Mesendoderm (in vitro differentiated cells): ENCODE measurements at regions not wholly inside any gene's neighbourhood (a gene's known extent, or its start where the extent isn't known, plus 50 kb on each side); places are given as distances from the start of the nearest gene placed in this dataset.

ENCODE experiments used
- DNase-seq: peaks from one replicate; pipeline ENCODE4 v3.0.0; 2013
- H2AK5ac ChIP-seq: 2 replicates; pipeline ENCODE4 v1.6.1; 2013; ENCODE audit warnings: low read length, inconsistent platforms
- H2BK120ac ChIP-seq: 2 replicates; pipeline ENCODE4 v1.6.1; 2013; ENCODE audit warnings: low read depth, mild to moderate bottlenecking, low read length, moderate library complexity, mixed read lengths
- H2BK15ac ChIP-seq: replicated peaks from 2 replicates; pipeline ENCODE4 v1.6.1; 2013; ENCODE audit warnings: low read depth, mild to moderate bottlenecking, moderate library complexity
- H2BK5ac ChIP-seq: 2 replicates; pipeline ENCODE4 v1.6.1; 2013; ENCODE audit warnings: low read length, inconsistent platforms
- H3K18ac ChIP-seq: 2 replicates; pipeline ENCODE4 v1.6.1; 2013; ENCODE audit warnings: mild to moderate bottlenecking, low read length, mixed read lengths
- H3K23ac ChIP-seq: one replicate; pipeline ENCODE4 v1.6.1; 2013; ENCODE audit warnings: low read length
- H3K27ac ChIP-seq: 2 replicates; pipeline ENCODE4 v1.5.1; 2013; ENCODE audit warnings: low read depth, mild to moderate bottlenecking, inconsistent platforms, low read length, moderate library complexity
- H3K27me3 ChIP-seq: 2 replicates; pipeline ENCODE4 v1.6.1; 2013; ENCODE audit warnings: low read length, control low read depth, mild to moderate bottlenecking, inconsistent platforms; ENCODE audit not compliant: insufficient read depth, poor library complexity
- H3K36me3 ChIP-seq: 2 replicates; pipeline ENCODE4 v1.6.1; 2013; ENCODE audit warnings: low read length, inconsistent platforms; ENCODE audit not compliant: control insufficient read depth, insufficient read depth
- H3K4ac ChIP-seq: one replicate; pipeline ENCODE4 v1.6.1; 2013; ENCODE audit warnings: low read depth, mild to moderate bottlenecking, low read length, moderate library complexity
- H3K4me1 ChIP-seq: 2 replicates; pipeline ENCODE4 v1.6.1; 2013; ENCODE audit warnings: low read depth, low read length, inconsistent platforms; ENCODE audit not compliant: control insufficient read depth
- H3K4me2 ChIP-seq: 2 replicates; pipeline ENCODE4 v1.6.1; 2013; ENCODE audit warnings: low read length
- H3K4me3 ChIP-seq: 2 replicates; pipeline ENCODE4 v1.5.1; 2013; ENCODE audit warnings: mild to moderate bottlenecking, low read length
- H3K56ac ChIP-seq: one replicate; pipeline ENCODE4 v1.6.1; 2013; ENCODE audit warnings: low read length
- H3K79me1 ChIP-seq: 2 replicates; pipeline ENCODE4 v1.6.1; 2013; ENCODE audit warnings: low read length, inconsistent platforms
- H3K79me2 ChIP-seq: 2 replicates; pipeline ENCODE4 v1.6.1; 2013; ENCODE audit warnings: mild to moderate bottlenecking, low read length; ENCODE audit not compliant: control insufficient read depth, insufficient read depth
- H3K9ac ChIP-seq: 2 replicates; pipeline ENCODE4 v1.6.1; 2013; ENCODE audit warnings: low read length, inconsistent platforms
- H4K5ac ChIP-seq: one replicate; pipeline ENCODE4 v1.6.1; 2013; ENCODE audit warnings: low read length
- H4K8ac ChIP-seq: one replicate; pipeline ENCODE4 v1.6.1; 2013; ENCODE audit warnings: low read depth, mild to moderate bottlenecking, control low read depth, low read length, moderate library complexity
- WGBS: extraction: QIAGEN DNeasy Blood & Tissue Kit; methylation state at CpG from one replicate; pipeline ENCODE4 v1.1.7; 2013; ENCODE audit warnings: low lambda C conversion rate, missing lambda C conversion rate; ENCODE audit not compliant: insufficient coverage; ENCODE audit errors: extremely low coverage; 5-methylcytosine and 5-hydroxymethylcytosine counted together

DNA sequence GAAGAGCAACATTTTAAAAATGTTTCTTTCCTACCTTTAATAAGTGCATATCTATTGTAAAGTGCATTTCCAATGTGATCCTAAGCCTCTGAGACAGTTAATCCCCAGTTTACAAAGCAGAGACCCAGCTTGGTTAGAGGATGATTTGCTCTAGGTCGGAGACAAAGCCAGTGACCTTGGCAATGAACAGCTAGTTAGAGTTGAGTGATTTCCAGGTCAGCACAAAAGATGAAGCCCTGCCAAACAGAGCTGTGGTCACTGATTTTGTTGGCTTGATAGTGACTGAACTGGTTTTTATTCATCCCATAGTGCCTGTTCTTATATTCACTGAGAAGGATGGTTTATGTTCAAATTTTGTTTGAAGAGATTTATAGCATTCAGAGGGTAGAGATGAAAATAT is 56.6 kb upstream of the CD83 start:
- Histone ChIP-seq H3K23ac (no peak overlapping the region), H2BK15ac (no peak overlapping the region), H3K27me3 (no peaks in the 10 kb centered on the region), H3K9ac (no peak overlapping the region), H3K4me1 (no peaks in the 10 kb centered on the region), H3K18ac (no peak overlapping the region), H2AK5ac (no peak overlapping the region), H2BK5ac (no peak overlapping the region), H3K79me1 (no peaks in the 10 kb centered on the region), H2BK120ac (no peak overlapping the region), H3K27ac (no peak overlapping the region), H3K4ac (no peak overlapping the region), H3K4me2 (no peak overlapping the region), H3K4me3 (no peak overlapping the region), H3K36me3 (no peaks in the 10 kb centered on the region), H3K79me2 (no peaks in the 10 kb centered on the region), H4K8ac (no peak overlapping the region), H4K5ac (no peak overlapping the region), H3K56ac (no peak overlapping the region)
- no peak for DNase-seq
- no CpG with 5 or more reads among the region's 1 CpG for WGBS

DNA sequence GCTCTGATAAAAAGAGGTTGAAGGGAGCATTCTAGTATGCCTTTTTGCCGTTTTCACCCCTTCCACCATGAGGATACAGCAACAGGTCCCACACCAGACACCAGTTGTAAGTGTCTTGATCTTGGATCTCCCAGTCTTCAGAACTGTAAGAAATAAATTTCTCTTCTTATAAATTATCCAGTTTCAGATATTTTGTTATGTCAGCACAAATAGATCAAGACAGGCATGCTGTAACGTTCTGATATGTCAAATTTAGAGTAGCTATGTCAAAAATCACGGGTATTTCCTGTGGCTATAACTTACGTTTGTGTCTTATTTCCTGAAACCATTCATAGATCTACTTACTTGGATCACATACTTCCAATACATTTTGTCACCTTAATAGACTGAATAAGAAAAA is 55.9 kb upstream of the CD83 start:
- WGBS: no CpG with 5 or more reads among the region's 4 CpGs

DNA sequence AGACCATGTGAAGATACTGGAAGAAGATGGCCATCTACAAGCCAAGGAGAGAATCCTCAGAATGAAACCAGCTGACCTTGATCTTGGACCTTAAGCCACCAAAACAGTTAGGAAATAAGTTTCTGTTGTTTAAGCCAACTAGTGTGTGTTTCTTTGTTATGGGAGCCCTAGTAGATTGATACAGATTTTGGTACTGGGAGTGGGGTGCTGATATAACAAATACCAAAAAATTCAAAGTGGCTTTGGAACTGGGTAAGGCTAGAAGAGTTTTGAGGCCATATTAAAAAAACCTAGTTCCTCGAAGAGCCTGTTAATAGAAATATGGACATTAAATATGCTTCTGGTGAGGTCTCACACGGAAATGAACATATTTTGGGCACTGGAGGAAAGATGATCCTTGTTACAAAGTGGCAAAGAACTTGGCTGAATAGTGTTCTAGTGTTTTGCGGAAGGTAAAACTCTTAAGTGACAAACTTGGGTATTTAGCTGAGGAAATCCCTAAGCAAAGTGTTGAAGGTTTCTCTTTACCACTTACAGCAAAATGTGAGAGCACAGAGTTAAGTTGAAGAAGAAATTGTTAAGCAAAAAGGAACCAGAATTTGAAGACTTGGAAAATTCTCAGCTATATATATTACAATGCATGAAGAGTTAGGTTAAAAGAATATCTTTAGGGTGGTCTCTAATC is 55.1 kb upstream of the CD83 start:
- Histone ChIP-seq H3K4me1 (no peaks in the 10 kb centered on the region), H3K4me2 (no peak overlapping the region), H3K36me3 (no peaks in the 10 kb centered on the region), H4K8ac (no peak overlapping the region), H3K56ac (no peak overlapping the region), H2AK5ac (no peak overlapping the region), H3K9ac (no peak overlapping the region), H3K4ac (no peak overlapping the region), H3K79me2 (no peaks in the 10 kb centered on the region), H4K5ac (no peak overlapping the region), H2BK15ac (no peak overlapping the region), H2BK5ac (no peak overlapping the region), H3K27me3 (no peaks in the 10 kb centered on the region), H3K18ac (no peak overlapping the region), H3K4me3 (no peak overlapping the region), H3K23ac (no peak overlapping the region), H3K27ac (no peak overlapping the region), H2BK120ac (no peak overlapping the region), H3K79me1 (no peaks in the 10 kb centered on the region)
- no peak for DNase-seq
- WGBS: no CpG with 5 or more reads among the region's 3 CpGs

More for the DNA sequence above, 55.9 kb upstream of the CD83 start:
- no peak overlapping the region for H2AK5ac ChIP-seq
- no peak overlapping the region for H3K4me2 ChIP-seq
- no peak overlapping the region for H2BK15ac ChIP-seq
- H4K8ac ChIP-seq: no peak overlapping the region
- no peaks in the 10 kb centered on the region for H3K79me1 ChIP-seq
- H3K4me1 ChIP-seq: no peaks in the 10 kb centered on the region
- DNase-seq: no peak
- H3K79me2 ChIP-seq: no peaks in the 10 kb centered on the region
- H3K23ac ChIP-seq: no peak overlapping the region
- H3K9ac ChIP-seq: no peak overlapping the region
- no peaks in the 10 kb centered on the region for H3K36me3 ChIP-seq
- no peak overlapping the region for H3K18ac ChIP-seq
- no peak overlapping the region for H3K27ac ChIP-seq
- no peak overlapping the region for H3K4ac ChIP-seq
- no peak overlapping the region for H2BK120ac ChIP-seq
- no peak overlapping the region for H2BK5ac ChIP-seq
- H3K56ac ChIP-seq: no peak overlapping the region
- H4K5ac ChIP-seq: no peak overlapping the region
- no peaks in the 10 kb centered on the region for H3K27me3 ChIP-seq
- no peak overlapping the region for H3K4me3 ChIP-seq

- H3K79me2 ChIP-seq: no peaks in the 10 kb centered on the region
- H3K36me3 ChIP-seq: no peaks in the 10 kb centered on the region
- H3K4me2 ChIP-seq: no peak overlapping the region
- DNase-seq: no peak
- no peaks in the 10 kb centered on the region for H3K27me3 ChIP-seq
- no peak overlapping the region for H3K23ac ChIP-seq
- no peak overlapping the region for H4K8ac ChIP-seq
- H2AK5ac ChIP-seq: no peak overlapping the region
- no peak overlapping the region for H2BK120ac ChIP-seq
- H2BK15ac ChIP-seq: no peak overlapping the region
- no peak overlapping the region for H3K18ac ChIP-seq
- H3K4ac ChIP-seq: no peak overlapping the region
- WGBS: no CpG with 5 or more reads among the region's 3 CpGs
- H3K4me1 ChIP-seq: no peaks in the 10 kb centered on the region
- no peak overlapping the region for H2BK5ac ChIP-seq
- H3K56ac ChIP-seq: no peak overlapping the region
- H3K4me3 ChIP-seq: no peak overlapping the region
- H3K27ac ChIP-seq: no peak overlapping the region
- H3K9ac ChIP-seq: no peak overlapping the region
- H3K79me1 ChIP-seq: no peaks in the 10 kb centered on the region
- H4K5ac ChIP-seq: no peak overlapping the region
These were observed 53.8 kb upstream of the CD83 start for GRCh38 chr6:14063756-14064155.

DNA sequence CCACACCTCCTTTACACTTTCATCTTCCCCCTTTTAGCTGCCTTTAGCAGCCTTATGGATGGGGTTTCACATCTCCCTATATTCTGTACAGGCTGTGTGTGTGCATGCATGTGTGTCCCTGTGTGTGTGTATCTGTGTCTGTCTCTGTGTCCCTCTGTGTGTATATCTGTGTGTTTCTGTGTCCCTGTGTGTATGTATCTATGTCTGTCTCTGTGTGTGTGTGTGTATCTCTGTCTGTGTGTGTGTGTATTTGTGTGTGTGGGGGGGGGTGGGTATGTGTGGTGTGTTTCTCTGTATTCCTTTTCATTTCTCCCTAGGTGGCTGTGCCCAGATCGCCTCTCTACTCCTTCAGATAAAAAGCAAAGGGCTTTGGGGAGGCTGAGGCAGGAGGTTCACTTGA is 52.2 kb upstream of the CD83 start:
- Histone ChIP-seq H3K4me2 (no peak overlapping the region), H3K9ac (no peak overlapping the region), H3K56ac (no peak overlapping the region), H2BK15ac (no peak overlapping the region), H3K79me2 (no peaks in the 10 kb centered on the region), H3K79me1 (no peaks in the 10 kb centered on the region), H2BK5ac (no peak overlapping the region), H2AK5ac (no peak overlapping the region), H3K23ac (no peak overlapping the region), H3K4me1 (no peaks in the 10 kb centered on the region), H2BK120ac (no peak overlapping the region), H3K36me3 (no peaks in the 10 kb centered on the region), H3K18ac (no peak overlapping the region), H4K5ac (no peak overlapping the region), H3K27ac (no peak overlapping the region), H3K4me3 (no peak overlapping the region), H3K4ac (no peak overlapping the region), H4K8ac (no peak overlapping the region), H3K27me3 (no peaks in the 10 kb centered on the region)
- DNase-seq: no peak
- no CpG with 5 or more reads among the region's 1 CpG for WGBS

- Histone ChIP-seq H3K23ac (no peak overlapping the region), H3K79me1 (no peaks in the 10 kb centered on the region), H3K18ac (no peak overlapping the region), H3K79me2 (no peaks in the 10 kb centered on the region), H4K5ac (no peak overlapping the region), H2BK120ac (no peak overlapping the region), H3K36me3 (no peaks in the 10 kb centered on the region), H3K9ac (no peak overlapping the region), H3K56ac (no peak overlapping the region), H3K27ac (no peak overlapping the region), H2BK5ac (no peak overlapping the region), H3K27me3 (no peaks in the 10 kb centered on the region), H2BK15ac (no peak overlapping the region), H2AK5ac (no peak overlapping the region), H3K4me3 (no peak overlapping the region), H3K4me1 (no peaks in the 10 kb centered on the region), H4K8ac (no peak overlapping the region), H3K4ac (no peak overlapping the region), H3K4me2 (no peak overlapping the region)
- WGBS: no CpG with 5 or more reads among the region's 5 CpGs
- DNase-seq: peak; percentile 87
These were observed 50.7 kb upstream of the CD83 start for GRCh38 chr6:14066782-14067406.
